ENCODE measurements at regions not wholly inside any gene's neighbourhood (a gene's known extent, or its start where the extent isn't known, plus 50 kb on each side); places are given as distances from the start of the nearest gene placed in this dataset.
"Not testable (repeated sequence)": the region's sequence is repeated elsewhere in the genome, so short reads cannot be mapped to it uniquely, and the experiment has no call there.

GRCh38 chr2:64250063-64250462, 105.8 kb upstream of the PELI1 start:
- no peak for DNase-seq (ENCODE audit: low read depth)
- H3K4me3 ChIP-seq (ENCODE audit: low read depth, low read length): no peak overlapping the region
- no peak for TF ChIP-seq CTCF (conservative IDR thresholded peaks at IDR 0.05; ENCODE audit: low read depth, low read length)

- TF ChIP-seq CTCF (conservative IDR thresholded peaks at IDR 0.05; ENCODE audit: low read depth, low read length): no peak
- DNase-seq (ENCODE audit: low read depth): no peak
- H3K4me3 ChIP-seq (ENCODE audit: low read depth, low read length): no peak overlapping the region
Observed at GRCh38 chr2:64250751-64251423, 106.7 kb upstream of the PELI1 start.

- H3K4me3 ChIP-seq (ENCODE audit: low read depth, low read length): no peak overlapping the region
- TF ChIP-seq CTCF (conservative IDR thresholded peaks at IDR 0.05; ENCODE audit: low read depth, low read length): no peak
- no peak for DNase-seq (ENCODE audit: low read depth)
Observed at GRCh38 chr2:64251497-64252250, 107.5 kb upstream of the PELI1 start.

- DNase-seq (ENCODE audit: low read depth); H3K4me3 ChIP-seq (ENCODE audit: low read depth, low read length): not testable (repeated sequence)
Observed at GRCh38 chr2:64252251-64252978, 108.2 kb upstream of the PELI1 start.

- DNase-seq (ENCODE audit: low read depth); H3K4me3 ChIP-seq (ENCODE audit: low read depth, low read length): not testable (repeated sequence)
Observed at GRCh38 chr2:64253421-64253820, 109.2 kb upstream of the PELI1 start.

GRCh38 chr2:64258566-64258965, 114.3 kb upstream of the PELI1 start:
- DNase-seq (ENCODE audit: low read depth): no peak
- TF ChIP-seq CTCF (conservative IDR thresholded peaks at IDR 0.05; ENCODE audit: low read depth, low read length): no peak

GRCh38 chr2:64259312-64259711, 115.1 kb upstream of the PELI1 start:
- H3K4me3 ChIP-seq (ENCODE audit: low read depth, low read length): no peak overlapping the region
- DNase-seq (ENCODE audit: low read depth): no peak

More at GRCh38 chr2:64258566-64258965, 114.3 kb upstream of the PELI1 start:
- no peak overlapping the region for H3K4me3 ChIP-seq (ENCODE audit: low read depth, low read length)

More at GRCh38 chr2:64259312-64259711, 115.1 kb upstream of the PELI1 start:
- no peak for TF ChIP-seq CTCF (conservative IDR thresholded peaks at IDR 0.05; ENCODE audit: low read depth, low read length)

Data from epithelial cell of proximal tubule (primary cell).